K562 (cell line): ENCODE measurements at regions not wholly inside any gene's neighbourhood (a gene's known extent, or its start where the extent isn't known, plus 50 kb on each side); places are given as distances from the start of the nearest gene placed in this dataset.
A peak's percentile ranks its signal among the peaks of the same experiment; 100 is the strongest.

Experiments
- ARID4B ChIP-seq: sonication (generic); formaldehyde crosslinking; IDR thresholded peaks from 2 replicates; pipeline ENCODE4 v1.8.0; 2022; ENCODE audit warnings: mild to moderate bottlenecking, missing genetic modification reagents
- BMI1 ChIP-seq: fragments of 150-350 bp; IDR thresholded peaks from 2 replicates; pipeline ENCODE4 v1.6.1; 2014; ENCODE audit warnings: low read length
- COPS2 ChIP-seq: fragments of 450-650 bp; conservative IDR thresholded peaks from 2 replicates; pipeline ENCODE4 v1.6.1; 2016; ENCODE audit warnings: mild to moderate bottlenecking, moderate library complexity
- HDAC1 ChIP-seq, 2 experiments: fragments of 450-650 bp; IDR thresholded peaks; 2 replicates each; pipeline ENCODE4 v1.6.1; 2016 to 2017; ENCODE audit warnings: inconsistent platforms in 1 of 2, mild to moderate bottlenecking in 1 of 2, moderate library complexity in 1 of 2
- KLF13 ChIP-seq: fragments of 450-650 bp; IDR thresholded peaks from 2 replicates; pipeline ENCODE4 v1.6.1; 2016; ENCODE audit warnings: missing genetic modification characterization, low read depth, mild to moderate bottlenecking, missing compliant biosample characterization, moderate library complexity, borderline replicate concordance
- PBX2 ChIP-seq, 2 experiments: IDR thresholded peaks in 1 of 2; conservative IDR thresholded peaks in 1 of 2; 2 replicates each; pipeline ENCODE4 v1.6.1; 2016; ENCODE audit warnings: low read depth in 2 of 2, mild to moderate bottlenecking in 1 of 2, missing compliant biosample characterization in 1 of 2, missing genetic modification characterization in 1 of 2, moderate library complexity in 1 of 2
- SFPQ ChIP-seq: fragments of 200-400 bp; formaldehyde crosslinking; IDR thresholded peaks from 2 replicates; pipeline ENCODE4 v1.6.1; 2017; ENCODE audit warnings: mild to moderate bottlenecking, low read depth, low read length, moderate library complexity
- SMARCA5 ChIP-seq: fragments of 450-650 bp; IDR thresholded peaks from 2 replicates; pipeline ENCODE4 v1.6.1; 2016
- SRSF1 ChIP-seq: fragments of 200-400 bp; formaldehyde crosslinking; IDR thresholded peaks from 2 replicates; pipeline ENCODE4 v1.6.1; 2017; ENCODE audit warnings: mild to moderate bottlenecking, low read depth, low read length, moderate library complexity
- STAT5A ChIP-seq: IDR thresholded peaks from 2 replicates; pipeline ENCODE4 v1.6.1; 2012; ENCODE audit warnings: low read length, inconsistent platforms, borderline replicate concordance
- TAF1 ChIP-seq: IDR thresholded peaks from 2 replicates; pipeline ENCODE4 v1.6.1; 2011; ENCODE audit warnings: mild to moderate bottlenecking, low read length, moderate library complexity; ENCODE audit not compliant: insufficient read depth, control insufficient read depth, severe bottlenecking; ENCODE audit errors: extremely low read depth
- TFAM ChIP-seq: fragments of 250-450 bp; sonication (Bioruptor Pico); conservative IDR thresholded peaks from 2 replicates; pipeline ENCODE4 v1.5.0; 2021; ENCODE audit warnings: mild to moderate bottlenecking, moderate library complexity
- ZBTB33 ChIP-seq: sonication (generic); formaldehyde crosslinking; IDR thresholded peaks from 2 replicates; pipeline ENCODE4 v1.8.1; 2023; ENCODE audit warnings: mild to moderate bottlenecking, missing genetic modification reagents

GRCh38 chr7:131105799-131106680, 221.6 kb upstream of the MKLN1 start (continued):
- no peak for TF ChIP-seq SRSF1
- no peak; the same call in 1 of the 2 replicates for TF ChIP-seq KLF13 (tag)
- TF ChIP-seq ARID4B (CRISPR knock-in tag) = peak; percentile 78
- TF ChIP-seq COPS2 = no peak
- TF ChIP-seq TAF1 = peak; percentile 62
- no peak for TF ChIP-seq SMARCA5
- TF ChIP-seq BMI1 = no peak
- TF ChIP-seq PBX2 (CRISPR knock-in tag; IDR thresholded peaks at IDR 0.05; ENCODE audit: low read depth) = no peak
- TF ChIP-seq PBX2 (tag; conservative IDR thresholded peaks at IDR 0.05; ENCODE audit: low read depth) = no peak
- no peak for TF ChIP-seq SFPQ
- TF ChIP-seq HDAC1 (IDR thresholded peaks at IDR 0.05) = peak in 1 of 2 experiments; percentile 85; a peak in 2 of 4 replicates
- no peak for TF ChIP-seq STAT5A
- TF ChIP-seq ZBTB33 (CRISPR knock-in tag) = 0 out of 2 replicates have a peak, but pooled peaks have one; percentile 50
- TF ChIP-seq TFAM (CRISPR knock-in tag) = no peak
